ENCODE measurements at regions not wholly inside any gene's neighbourhood (a gene's known extent, or its start where the extent isn't known, plus 50 kb on each side); places are given as distances from the start of the nearest gene placed in this dataset.
A peak's percentile ranks its signal among the peaks of the same experiment; 100 is the strongest.

DNA sequence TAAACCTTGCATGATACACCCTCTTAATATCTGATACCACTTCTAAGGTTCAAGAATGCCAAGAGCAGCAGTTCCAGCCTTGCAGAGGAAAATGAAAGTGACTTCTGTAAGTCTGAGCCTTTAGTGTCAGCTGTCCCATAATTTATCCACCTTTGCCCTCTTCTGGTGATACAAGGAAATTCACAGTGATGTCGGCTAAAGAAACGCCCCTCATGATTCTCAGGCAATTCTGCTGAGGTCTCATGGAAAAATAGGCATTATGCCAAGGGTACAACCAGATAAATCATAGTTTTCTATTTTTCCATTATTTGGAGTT lies 172.2 kb upstream of the CXCL13 start:
- TF ChIP-seq EP300 (IDR thresholded peaks at IDR 0.05; ENCODE audit: borderline replicate concordance) (no peak), YY1 (IDR thresholded peaks at IDR 0.05; ENCODE audit: low read depth) (no peak), RAD21 (IDR thresholded peaks at IDR 0.05; ENCODE audit: low read depth) (peak; percentile 80), NFIC (IDR thresholded peaks at IDR 0.05) (no peak)
- TF ChIP-seq, protein P1, sequence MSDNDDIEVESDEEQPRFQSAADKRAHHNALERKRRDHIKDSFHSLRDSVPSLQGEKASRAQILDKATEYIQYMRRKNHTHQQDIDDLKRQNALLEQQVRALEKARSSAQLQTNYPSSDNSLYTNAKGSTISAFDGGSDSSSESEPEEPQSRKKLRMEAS (IDR thresholded peaks at IDR 0.05) = no peak
